HG03135 (cell line): ENCODE measurements at regions not wholly inside any gene's neighbourhood (a gene's known extent, or its start where the extent isn't known, plus 50 kb on each side); places are given as distances from the start of the nearest gene placed in this dataset.
"Not testable (repeated sequence)": the region's sequence is repeated elsewhere in the genome, so short reads cannot be mapped to it uniquely, and the experiment has no call there.

Experiments used
- ATAC-seq: cut with Tn5 transposase; IDR thresholded peaks from one replicate; pipeline ENCODE4 v1.9.1; 2021; ENCODE audit warnings: mild to moderate bottlenecking, moderate library complexity; ENCODE audit not compliant: unreplicated experiment

GRCh38 chrX:113390531-113390930 lies 549.9 kb upstream of the AMOT start:
- no peak for ATAC-seq

- no peak for ATAC-seq
Observed at GRCh38 chrX:113389846-113390245, 549.2 kb upstream of the AMOT start.

GRCh38 chrX:113384628-113385027 lies 544.0 kb upstream of the AMOT start:
- no peak for ATAC-seq

GRCh38 chrX:113373421-113373820 lies 532.8 kb upstream of the AMOT start:
- ATAC-seq, result not testable (repeated sequence)

- no peak for ATAC-seq
Observed at GRCh38 chrX:113370006-113370405, 529.4 kb upstream of the AMOT start.

GRCh38 chrX:113369056-113369455 lies 528.4 kb upstream of the AMOT start:
- no peak for ATAC-seq

- no peak for ATAC-seq
Observed at GRCh38 chrX:113353134-113353533, 512.5 kb upstream of the AMOT start.

GRCh38 chrX:113330416-113330815 lies 489.8 kb upstream of the AMOT start:
- no peak for ATAC-seq

- ATAC-seq, result no peak
Observed at GRCh38 chrX:113315927-113316326, 475.3 kb upstream of the AMOT start.

GRCh38 chrX:113305496-113305895 lies 464.9 kb upstream of the AMOT start:
- no peak for ATAC-seq

- no peak for ATAC-seq
Observed at GRCh38 chrX:113300580-113300979, 459.9 kb upstream of the AMOT start.

GRCh38 chrX:113297437-113297836 lies 456.8 kb upstream of the AMOT start:
- ATAC-seq, result no peak

GRCh38 chrX:113289503-113289902 lies 448.9 kb upstream of the AMOT start:
- no peak for ATAC-seq

- ATAC-seq, result no peak
Observed at GRCh38 chrX:113287761-113288160, 447.1 kb upstream of the AMOT start.

GRCh38 chrX:113275804-113276203 lies 435.2 kb upstream of the AMOT start:
- ATAC-seq, result no peak

GRCh38 chrX:113274791-113275190 lies 434.2 kb upstream of the AMOT start:
- no peak for ATAC-seq

- ATAC-seq, result no peak
Observed at GRCh38 chrX:113274345-113274744, 433.7 kb upstream of the AMOT start.

GRCh38 chrX:113269203-113269602 lies 428.6 kb upstream of the AMOT start:
- ATAC-seq, result no peak

GRCh38 chrX:113260474-113260873 lies 419.8 kb upstream of the AMOT start:
- ATAC-seq, result no peak

GRCh38 chrX:113222305-113222704 lies 381.7 kb upstream of the AMOT start:
- ATAC-seq, result no peak

GRCh38 chrX:113212052-113212451 lies 371.4 kb upstream of the AMOT start:
- ATAC-seq, result no peak

- no peak for ATAC-seq
Observed at GRCh38 chrX:113202601-113203000, 362.0 kb upstream of the AMOT start.

GRCh38 chrX:113195949-113196348 lies 355.3 kb upstream of the AMOT start:
- ATAC-seq, result no peak

GRCh38 chrX:113192418-113192817 lies 351.8 kb upstream of the AMOT start:
- ATAC-seq, result no peak
